ENCODE measurements at regions not wholly inside any gene's neighbourhood (a gene's known extent, or its start where the extent isn't known, plus 50 kb on each side); places are given as distances from the start of the nearest gene placed in this dataset.

DNA sequence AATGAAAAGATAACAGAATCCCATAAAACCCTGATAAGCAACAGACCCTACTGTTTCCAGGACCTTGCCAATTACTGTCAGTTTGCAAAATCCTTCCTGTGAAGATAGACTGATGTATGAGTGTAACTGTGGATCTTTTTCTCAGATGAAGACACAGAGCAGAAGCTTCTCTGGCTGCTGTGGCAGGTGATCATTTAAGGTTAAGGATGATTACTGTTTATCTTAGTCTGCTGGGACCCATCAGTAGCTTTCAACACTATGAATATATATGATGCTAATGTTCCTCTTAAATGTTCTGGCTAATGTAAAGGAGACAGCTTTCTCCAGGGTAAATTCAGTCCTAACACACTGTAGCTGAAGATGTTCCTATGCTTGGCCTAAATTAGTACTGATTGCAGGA lies 56.0 kb upstream of the CTTNBP2 start:
- TF ChIP-seq EZH2 (IDR thresholded peaks at IDR 0.05; ENCODE audit: borderline replicate concordance, insufficient read depth, low read depth, low read length, poor library complexity, severe bottlenecking), result no peak
- TF ChIP-seq, protein P1, sequence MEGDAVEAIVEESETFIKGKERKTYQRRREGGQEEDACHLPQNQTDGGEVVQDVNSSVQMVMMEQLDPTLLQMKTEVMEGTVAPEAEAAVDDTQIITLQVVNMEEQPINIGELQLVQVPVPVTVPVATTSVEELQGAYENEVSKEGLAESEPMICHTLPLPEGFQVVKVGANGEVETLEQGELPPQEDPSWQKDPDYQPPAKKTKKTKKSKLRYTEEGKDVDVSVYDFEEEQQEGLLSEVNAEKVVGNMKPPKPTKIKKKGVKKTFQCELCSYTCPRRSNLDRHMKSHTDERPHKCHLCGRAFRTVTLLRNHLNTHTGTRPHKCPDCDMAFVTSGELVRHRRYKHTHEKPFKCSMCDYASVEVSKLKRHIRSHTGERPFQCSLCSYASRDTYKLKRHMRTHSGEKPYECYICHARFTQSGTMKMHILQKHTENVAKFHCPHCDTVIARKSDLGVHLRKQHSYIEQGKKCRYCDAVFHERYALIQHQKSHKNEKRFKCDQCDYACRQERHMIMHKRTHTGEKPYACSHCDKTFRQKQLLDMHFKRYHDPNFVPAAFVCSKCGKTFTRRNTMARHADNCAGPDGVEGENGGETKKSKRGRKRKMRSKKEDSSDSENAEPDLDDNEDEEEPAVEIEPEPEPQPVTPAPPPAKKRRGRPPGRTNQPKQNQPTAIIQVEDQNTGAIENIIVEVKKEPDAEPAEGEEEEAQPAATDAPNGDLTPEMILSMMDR (IDR thresholded peaks at IDR 0.05), result no peak
- ChIA-PET POLR2A (no interaction called here), CTCF (no interaction called here)
- ATAC-seq (ENCODE audit: low read depth) (no peak), DNase-seq (no peak)
- H3K79me2 ChIP-seq (ENCODE audit: control insufficient read depth, insufficient read depth, low read length), result no peaks in the 10 kb centered on the region
- Mint-ChIP-seq H3K27me3 (peaks cover 4% of the 10 kb centered on the region), H3K4me3 (no peak overlapping the region), H3K27ac (no peak overlapping the region), H3K4me1 (no peaks in the 10 kb centered on the region), H3K9me3 (ENCODE audit: insufficient read depth) (no peaks in the 10 kb centered on the region)
- H4K20me1 ChIP-seq (ENCODE audit: control insufficient read depth, insufficient read depth, low read length, poor library complexity, severe bottlenecking), result no peaks in the 10 kb centered on the region
- no peak overlapping the region for H3K9ac ChIP-seq (ENCODE audit: low read length)
- no peaks in the 10 kb centered on the region for H3K27me3 ChIP-seq (replicated peaks in 1 of 4; ENCODE audit: control extremely low read depth in 1 of 4, control insufficient read depth in 3 of 4, insufficient read depth in 4 of 4, low read length in 3 of 4)
- no peaks in the 10 kb centered on the region for H3K9me3 ChIP-seq (ENCODE audit: control extremely low read depth in 1 of 3, control insufficient read depth in 2 of 3, insufficient read depth in 1 of 3, low read length in 2 of 3)
- intact Hi-C loops (cut with micrococcal nuclease), result loop anchor here (10.0 kb wide), 1 partner anchor 616 kb away; no protein-coding TSS in a partner anchor
- no peak overlapping the region for H3K4me2 ChIP-seq (replicated peaks; ENCODE audit: low read depth, low read length, poor library complexity, severe bottlenecking)
- no peak overlapping the region for H2AFZ ChIP-seq (ENCODE audit: insufficient read depth, low read depth, low read length, poor library complexity, severe bottlenecking)
- no peaks in the 10 kb centered on the region for H3K36me3 ChIP-seq (replicated peaks in 1 of 2; ENCODE audit: control extremely low read depth in 1 of 2, control insufficient read depth in 1 of 2, extremely low read depth in 1 of 2, insufficient read depth in 2 of 2, low read length in 1 of 2)
- H3K27ac ChIP-seq (ENCODE audit: low read length in 2 of 2), result no peak overlapping the region
- no peak overlapping the region for H3K4me3 ChIP-seq (ENCODE audit: control extremely low read depth in 1 of 5, extremely low read depth in 1 of 5, insufficient read depth in 1 of 5, low read depth in 2 of 5, low read length in 4 of 5)
- H3K4me1 ChIP-seq (ENCODE audit: control insufficient read depth in 2 of 2, insufficient read depth in 2 of 2, low read length in 2 of 2), result no peaks in the 10 kb centered on the region

DNA sequence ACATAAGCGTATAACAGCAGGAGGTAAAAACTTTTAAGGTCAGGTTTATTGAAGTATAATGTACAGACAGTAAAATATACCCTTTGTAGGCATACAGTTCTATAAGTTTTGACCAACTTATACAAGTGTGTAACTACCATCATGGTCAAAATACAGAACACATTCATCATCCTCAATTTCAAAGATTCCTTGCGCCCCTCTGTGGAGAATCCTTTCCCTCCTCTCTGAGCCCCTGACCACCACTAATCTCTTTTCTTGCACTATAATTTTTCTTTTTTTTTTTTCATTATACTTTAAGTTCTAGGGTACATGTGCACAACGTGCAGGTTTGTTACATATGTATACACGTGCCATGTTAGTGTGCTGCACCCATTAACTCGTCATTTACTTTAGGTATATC lies 58.1 kb upstream of the CTTNBP2 start:
- H3K27me3 Mint-ChIP-seq, result peaks cover 4% of the 10 kb centered on the region
- H3K4me1 Mint-ChIP-seq, result no peaks in the 10 kb centered on the region
- H3K4me2 ChIP-seq (replicated peaks; ENCODE audit: low read depth, low read length, poor library complexity, severe bottlenecking), result no peak overlapping the region
- H3K9me3 Mint-ChIP-seq (ENCODE audit: insufficient read depth), result no peaks in the 10 kb centered on the region
- no peak overlapping the region for H3K9ac ChIP-seq (ENCODE audit: low read length)
- WGBS (ENCODE audit: insufficient coverage), result 80% methylated on average over 2 of the region's 5 CpGs
- intact Hi-C loops (cut with micrococcal nuclease), result no loop called here
- no peaks in the 10 kb centered on the region for H3K27me3 ChIP-seq (replicated peaks in 1 of 4; ENCODE audit: control extremely low read depth in 1 of 4, control insufficient read depth in 3 of 4, insufficient read depth in 4 of 4, low read length in 3 of 4)
- ATAC-seq (ENCODE audit: low read depth), result no peak
- H3K4me3 Mint-ChIP-seq, result no peak overlapping the region
- no peak overlapping the region for H3K27ac Mint-ChIP-seq
- no peak overlapping the region for H3K4me3 ChIP-seq (ENCODE audit: control extremely low read depth in 1 of 5, extremely low read depth in 1 of 5, insufficient read depth in 1 of 5, low read depth in 2 of 5, low read length in 4 of 5)
- no peaks in the 10 kb centered on the region for H3K79me2 ChIP-seq (ENCODE audit: control insufficient read depth, insufficient read depth, low read length)
- H3K4me1 ChIP-seq (ENCODE audit: control insufficient read depth in 2 of 2, insufficient read depth in 2 of 2, low read length in 2 of 2), result no peaks in the 10 kb centered on the region
- H3K9me3 ChIP-seq (ENCODE audit: control extremely low read depth in 1 of 3, control insufficient read depth in 2 of 3, insufficient read depth in 1 of 3, low read length in 2 of 3), result no peaks in the 10 kb centered on the region
- no peak for DNase-seq
- H4K20me1 ChIP-seq (ENCODE audit: control insufficient read depth, insufficient read depth, low read length, poor library complexity, severe bottlenecking), result no peaks in the 10 kb centered on the region
- H3K27ac ChIP-seq (ENCODE audit: low read length in 2 of 2), result no peak overlapping the region
- ChIA-PET POLR2A (no interaction called here), CTCF (no interaction called here)
- H2AFZ ChIP-seq (ENCODE audit: insufficient read depth, low read depth, low read length, poor library complexity, severe bottlenecking), result no peak overlapping the region
- H3K36me3 ChIP-seq (replicated peaks in 1 of 2; ENCODE audit: control extremely low read depth in 1 of 2, control insufficient read depth in 1 of 2, extremely low read depth in 1 of 2, insufficient read depth in 2 of 2, low read length in 1 of 2), result no peaks in the 10 kb centered on the region
- no peak for TF ChIP-seq EZH2 (IDR thresholded peaks at IDR 0.05; ENCODE audit: borderline replicate concordance, insufficient read depth, low read depth, low read length, poor library complexity, severe bottlenecking)
- TF ChIP-seq, protein P1 (IDR thresholded peaks at IDR 0.05), result no peak

All from B cell (primary cell).